GM18519 (cell line): ENCODE measurements at regions not wholly inside any gene's neighbourhood (a gene's known extent, or its start where the extent isn't known, plus 50 kb on each side); places are given as distances from the start of the nearest gene placed in this dataset.
"Not testable (repeated sequence)": the region's sequence is repeated elsewhere in the genome, so short reads cannot be mapped to it uniquely, and the experiment has no call there.

Source experiments
- ATAC-seq: cut with Tn5 transposase; IDR thresholded peaks from one replicate; pipeline ENCODE4 v1.9.1; 2021; ENCODE audit warnings: mild to moderate bottlenecking, moderate library complexity; ENCODE audit not compliant: unreplicated experiment, low FRiP score

DNA sequence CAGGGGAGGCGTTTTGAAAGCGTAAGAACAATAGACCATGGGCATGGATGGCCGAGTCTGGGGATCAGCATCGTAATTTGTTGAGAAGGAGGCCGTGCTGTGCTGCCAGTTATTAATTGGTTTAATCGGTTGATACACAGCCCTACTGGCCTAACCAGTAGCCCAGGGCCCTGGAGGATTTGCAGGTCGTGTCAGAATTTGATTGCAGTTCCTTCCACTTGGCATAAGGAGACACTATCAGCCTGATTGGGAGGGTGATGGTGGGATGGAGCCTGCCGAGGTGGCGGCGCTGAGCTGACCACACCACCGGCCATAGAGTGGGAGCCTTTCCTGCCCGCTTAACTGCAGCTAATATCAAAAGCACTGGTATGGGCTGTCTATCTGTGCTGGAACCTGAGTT lies 133.4 kb downstream of the POTEH start:
- ATAC-seq, result not testable (repeated sequence)

DNA sequence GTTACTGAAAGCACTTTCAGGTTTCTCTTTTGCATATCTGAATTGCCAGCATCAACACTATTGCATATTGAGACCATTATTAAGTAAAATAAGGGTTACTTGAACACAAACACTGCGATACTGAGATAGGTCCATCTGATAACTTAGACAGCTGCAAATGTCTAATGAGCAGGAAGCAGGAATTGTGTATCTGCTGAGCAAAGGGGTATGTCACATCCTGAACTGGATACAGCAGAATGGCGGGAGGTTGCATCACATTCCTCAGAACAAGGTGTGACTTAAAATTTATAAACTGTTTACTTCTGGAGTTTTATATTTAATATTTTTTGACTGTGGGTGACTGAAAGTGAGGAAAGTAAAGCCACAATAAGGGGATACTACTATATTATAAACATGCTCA lies 142.4 kb downstream of the POTEH start:
- not testable (repeated sequence) for ATAC-seq

- not testable (repeated sequence) for ATAC-seq
These were observed 145.9 kb downstream of the POTEH start for GRCh38 chr22:15835729-15836128.

GRCh38 chr22:15849772-15850171 lies 159.9 kb downstream of the POTEH start:
- ATAC-seq, result not testable (repeated sequence)

DNA sequence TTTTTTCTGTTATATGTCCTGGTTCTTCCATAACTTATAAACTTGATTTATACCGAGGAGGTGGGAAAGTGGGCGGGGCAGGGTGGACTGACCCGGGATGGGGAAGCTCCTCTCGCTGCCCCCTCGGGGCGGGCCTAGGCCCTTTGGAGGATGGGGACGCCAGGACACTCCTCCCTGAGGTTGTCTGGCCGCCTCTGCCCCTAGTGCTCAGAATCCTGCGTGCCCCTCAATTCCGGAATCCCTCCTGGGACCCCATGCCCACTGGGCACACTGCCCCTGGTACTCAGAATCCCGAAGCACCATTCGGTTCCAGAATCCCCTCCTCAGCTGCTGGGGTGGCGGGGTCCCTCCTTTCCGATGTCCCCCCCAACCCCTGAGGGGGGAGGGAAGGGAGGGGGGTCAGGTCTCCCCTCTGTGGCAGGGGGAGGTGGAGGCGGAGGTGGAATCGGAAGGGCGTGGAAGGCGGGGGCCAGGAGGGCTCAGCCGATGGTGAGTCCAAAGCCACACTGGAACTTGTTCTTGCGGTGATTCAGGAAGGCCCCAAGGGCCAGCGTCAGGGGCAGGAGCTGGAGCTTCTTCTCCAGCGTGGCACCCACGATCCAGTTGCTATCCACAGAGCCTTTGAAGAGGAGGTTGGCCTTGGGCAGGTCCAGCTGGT lies 164.0 kb downstream of the POTEH start:
- not testable (repeated sequence) for ATAC-seq

GRCh38 chr22:15854421-15854820 lies 164.6 kb downstream of the POTEH start:
- ATAC-seq, result not testable (repeated sequence)

DNA sequence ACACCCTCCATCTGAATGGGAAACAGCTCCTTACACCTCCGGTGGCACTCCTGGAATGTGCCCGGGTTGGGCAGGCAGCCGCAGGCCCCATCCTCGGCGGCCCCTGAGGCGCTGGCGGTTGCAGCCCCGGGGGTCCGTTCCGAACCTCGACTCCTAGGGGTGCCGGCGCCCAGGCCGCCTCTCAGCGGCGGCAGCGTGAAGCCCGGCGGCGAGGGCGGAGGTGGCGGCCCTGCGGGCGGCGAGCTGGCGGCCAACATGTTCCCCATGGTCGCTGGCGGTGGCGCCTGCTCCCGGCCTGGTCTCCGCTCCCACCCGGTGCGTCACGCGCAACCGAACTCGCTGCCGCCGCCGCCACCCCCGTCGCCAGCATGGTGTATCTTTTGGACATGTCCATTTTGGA lies 165.2 kb downstream of the POTEH start:
- ATAC-seq, result not testable (repeated sequence)

DNA sequence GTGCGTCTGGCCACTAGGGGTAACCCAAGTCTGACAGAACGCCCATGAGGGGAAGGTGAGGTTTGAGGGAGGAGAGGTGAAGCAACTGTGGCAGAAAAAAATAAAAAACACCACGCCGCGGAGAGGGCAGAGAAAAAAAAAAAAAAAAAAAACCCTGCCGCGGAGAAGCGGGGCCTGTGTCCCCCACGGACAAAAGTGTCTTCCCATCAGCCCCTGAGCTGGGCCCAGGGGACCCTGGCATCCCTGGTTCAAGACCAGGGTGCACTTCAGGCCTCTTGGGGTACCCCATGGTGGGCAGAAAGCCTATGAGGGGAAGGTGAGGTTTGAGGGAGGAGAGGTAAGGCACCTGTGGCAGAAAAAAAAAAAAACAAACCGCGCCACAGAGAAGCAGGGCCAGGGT lies 191.1 kb downstream of the POTEH start:
- ATAC-seq, result not testable (repeated sequence)

DNA sequence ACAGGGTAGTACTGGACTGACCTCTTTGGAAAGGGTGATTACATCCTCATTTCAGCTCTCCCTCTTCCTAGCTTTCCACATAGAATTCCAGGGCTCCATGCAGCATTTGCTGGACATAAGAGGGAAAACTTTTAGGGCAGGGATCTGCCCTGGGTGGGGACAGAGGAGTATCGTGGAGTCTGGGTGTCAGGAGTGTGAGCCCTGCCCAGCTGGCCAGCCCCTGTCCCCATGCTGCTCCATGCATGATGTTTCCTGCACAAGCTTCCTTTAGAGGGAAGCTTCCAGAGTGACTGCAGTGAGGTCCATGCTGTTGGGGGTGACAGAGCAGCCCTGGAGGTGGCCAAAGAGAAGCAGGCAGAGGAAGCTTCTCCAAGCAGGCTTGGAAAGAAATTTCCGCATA lies 214.5 kb downstream of the POTEH start:
- not testable (repeated sequence) for ATAC-seq

DNA sequence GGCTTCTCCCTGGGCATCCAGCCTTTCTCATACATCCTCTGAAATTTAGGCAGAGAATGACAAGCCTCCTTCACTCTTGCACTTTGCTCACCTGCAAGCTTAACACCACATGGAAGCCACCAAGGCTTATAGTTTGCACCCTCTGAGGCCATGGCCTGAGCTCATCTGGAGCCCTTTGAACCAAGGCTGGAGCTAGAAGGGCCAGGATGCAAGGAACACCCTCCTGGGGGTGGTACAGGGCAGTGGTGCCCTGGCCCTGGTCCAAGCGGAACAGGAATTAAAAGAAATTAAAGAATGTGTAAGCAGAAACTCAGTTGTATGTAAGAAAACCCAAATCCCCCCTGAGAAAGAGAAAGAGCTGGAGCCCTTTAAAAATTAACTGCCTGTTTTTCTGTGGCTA lies 221.9 kb downstream of the POTEH start:
- not testable (repeated sequence) for ATAC-seq

GRCh38 chr22:15919120-15919519 lies 229.3 kb downstream of the POTEH start:
- ATAC-seq, result not testable (repeated sequence)

- not testable (repeated sequence) for ATAC-seq
These were observed 231.1 kb downstream of the POTEH start for GRCh38 chr22:15920941-15921340.

DNA sequence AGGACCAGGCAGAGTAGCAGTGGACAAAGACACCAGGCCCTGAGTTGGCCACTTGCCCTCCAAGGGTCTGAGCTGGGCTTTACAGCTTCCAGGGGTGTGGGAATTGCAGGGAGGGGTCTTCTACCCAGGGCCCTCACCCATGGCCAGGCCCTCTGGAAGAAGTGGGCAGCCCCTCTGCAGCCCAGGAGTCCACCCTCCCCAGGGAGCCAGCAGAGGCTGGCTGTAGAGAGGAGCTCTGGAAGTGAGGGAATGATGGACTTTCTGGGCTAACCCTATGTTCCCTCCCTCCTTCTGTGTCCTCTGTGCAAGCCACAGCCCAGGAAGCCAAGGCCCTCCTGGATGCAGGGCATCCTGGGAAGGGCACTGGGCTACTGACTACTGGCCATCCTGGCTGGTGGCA lies 232.3 kb downstream of the POTEH start:
- not testable (repeated sequence) for ATAC-seq

DNA sequence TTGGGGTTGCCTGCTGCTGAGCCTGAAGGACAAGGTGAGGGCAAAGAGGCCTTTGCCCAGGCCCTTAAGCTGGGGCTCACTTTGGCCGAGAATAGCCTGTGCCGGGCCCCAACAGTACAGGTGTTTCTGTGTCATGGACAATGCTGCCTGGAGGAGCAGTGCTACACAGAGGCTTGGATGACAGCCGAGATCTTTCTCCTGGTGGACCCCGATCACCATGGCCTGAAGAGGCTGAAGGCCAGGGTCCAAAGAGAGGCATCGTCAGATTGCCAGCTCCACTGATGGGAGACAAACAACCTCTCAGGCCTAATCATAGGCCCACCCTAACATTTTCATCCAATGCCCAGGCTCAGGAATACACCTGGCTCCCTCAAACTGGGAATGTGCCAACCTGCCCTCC lies 232.8 kb downstream of the POTEH start:
- ATAC-seq, result not testable (repeated sequence)

GRCh38 chr22:15924820-15925219 lies 235.0 kb downstream of the POTEH start:
- not testable (repeated sequence) for ATAC-seq

- not testable (repeated sequence) for ATAC-seq
These were observed 237.3 kb downstream of the POTEH start for GRCh38 chr22:15927172-15927571.
